H1 (cell line): ENCODE measurements at regions not wholly inside any gene's neighbourhood (a gene's known extent, or its start where the extent isn't known, plus 50 kb on each side); places are given as distances from the start of the nearest gene placed in this dataset.

Experiments used
- CTCF ChIA-PET: fragments of 300-600 bp; sonication (Branson Sonifier 250); formaldehyde crosslinking; loops from one replicate; lab custom pipeline; 2021; ENCODE audit not compliant: partially characterized antibody; lab: Charles Lee
- POLR2A ChIA-PET: fragments of 300-600 bp; sonication (Branson Sonifier 250); formaldehyde crosslinking; loops from one replicate; lab custom pipeline; 2021; ENCODE audit warnings: inconsistent platforms; ENCODE audit not compliant: partially characterized antibody; lab: Charles Lee
- DNase-seq, 2 experiments: peaks; one replicate each; pipeline versions ENCODE4 v3.0.0 to v3.0.0-alpha.2; 2010 to 2022; ENCODE audit warnings: low spot score in 2 of 2, low read depth in 1 of 2, mixed read lengths in 1 of 2
- FAIRE-seq: peaks from 2 replicates; lab custom pipeline; 2011; peaks lifted over from hg19 to GRCh38; lab: Jason Lieb, UNC
- H2AFZ ChIP-seq: 2 replicates; pipeline ENCODE4 v1.8.1; 2012; ENCODE audit warnings: low read length, inconsistent platforms
- H2AK5ac ChIP-seq: 2 replicates; pipeline ENCODE4 v1.6.1; 2013; ENCODE audit warnings: low read depth, low read length
- H2BK120ac ChIP-seq: replicated peaks from 2 replicates; pipeline ENCODE3; 2013; ENCODE audit warnings: low read depth, low read length, inconsistent platforms
- H2BK12ac ChIP-seq: 2 replicates; pipeline ENCODE4 v1.6.1; 2013; ENCODE audit warnings: low read depth, low read length
- H2BK15ac ChIP-seq: 2 replicates; pipeline ENCODE4 v1.6.1; 2013; ENCODE audit warnings: low read length
- H2BK20ac ChIP-seq: 2 replicates; pipeline ENCODE4 v1.6.1; 2013; ENCODE audit warnings: low read length
- H2BK5ac ChIP-seq: 2 replicates; pipeline ENCODE4 v1.6.1; 2013; ENCODE audit warnings: low read depth, low read length
- H3K14ac ChIP-seq: 2 replicates; pipeline ENCODE4 v1.6.1; 2013; ENCODE audit warnings: inconsistent platforms; ENCODE audit not compliant: insufficient read length
- H3K18ac ChIP-seq: 2 replicates; pipeline ENCODE4 v1.6.1; 2013; ENCODE audit warnings: low read length; ENCODE audit errors: extremely low read depth
- H3K23ac ChIP-seq: 2 replicates; pipeline ENCODE4 v1.6.1; 2013; ENCODE audit warnings: inconsistent platforms; ENCODE audit not compliant: insufficient read length
- H3K23me2 ChIP-seq: 2 replicates; pipeline ENCODE4 v1.6.1; 2013; ENCODE audit warnings: low read depth, low read length
- H3K27ac ChIP-seq: 2 replicates; pipeline ENCODE4 v1.6.1; 2011; ENCODE audit warnings: low read depth, low read length, inconsistent platforms
- H3K27me3 ChIP-seq, 4 experiments: replicated peaks in 1 of 4; 1 replicate in 1 of 4; 2 replicates in 3 of 4; pipeline versions ENCODE4 v1.6.1 to v1.8.1; 2011 to 2013; ENCODE audit warnings: low read length in 3 of 4, mild to moderate bottlenecking in 3 of 4, inconsistent platforms in 2 of 4, mixed read lengths in 2 of 4, moderate library complexity in 1 of 4; ENCODE audit not compliant: control insufficient read depth in 3 of 4, insufficient read depth in 3 of 4; ENCODE audit errors: extremely low read depth in 1 of 4
- H3K36me3 ChIP-seq, 4 experiments: 2 replicates each; pipeline versions ENCODE4 v1.6.1 to v1.8.1; 2011 to 2013; ENCODE audit warnings: mild to moderate bottlenecking in 4 of 4, low read length in 3 of 4, moderate library complexity in 2 of 4, control low read depth in 1 of 4, inconsistent platforms in 1 of 4; ENCODE audit not compliant: insufficient read depth in 4 of 4, control insufficient read depth in 2 of 4
- H3K4ac ChIP-seq: replicated peaks from 2 replicates; pipeline ENCODE3; 2013; ENCODE audit warnings: low read length, low read depth, mixed read lengths, inconsistent platforms; ENCODE audit not compliant: insufficient read length
- H3K4me1 ChIP-seq, 4 experiments: replicated peaks in 1 of 4; 1 replicate in 1 of 4; 2 replicates in 3 of 4; pipeline versions ENCODE4 v1.6.1 to v1.8.1; 2011 to 2013; ENCODE audit warnings: low read length in 3 of 4, inconsistent platforms in 2 of 4, mixed read lengths in 1 of 4; ENCODE audit not compliant: insufficient read depth in 4 of 4, control insufficient read depth in 3 of 4
- H3K4me2 ChIP-seq, 2 experiments: 2 replicates each; pipeline versions ENCODE4 v1.6.1 to v1.8.1; 2011 to 2013; ENCODE audit warnings: low read depth in 2 of 2, low read length in 2 of 2, control low read depth in 1 of 2, inconsistent platforms in 1 of 2, mild to moderate bottlenecking in 1 of 2; ENCODE audit not compliant: insufficient read depth in 1 of 2
- H3K4me3 ChIP-seq, 4 experiments: fragments of 200-600, 300-600 bp in 1 of 4; sonication (generic), shearing (Covaris generic), sonication (Bioruptor Twin) in 1 of 4; 2 replicates each; pipeline versions ENCODE4 v1.5.1 to v1.8.1; 2011 to 2016; ENCODE audit warnings: low read length in 4 of 4, low read depth in 3 of 4, control low read depth in 2 of 4, inconsistent platforms in 2 of 4, mild to moderate bottlenecking in 2 of 4, mixed read lengths in 1 of 4, moderate library complexity in 1 of 4; ENCODE audit not compliant: insufficient read depth in 2 of 4; ENCODE audit errors: extremely low read depth in 1 of 4
- H3K56ac ChIP-seq: replicated peaks from 2 replicates; pipeline ENCODE3; 2013; ENCODE audit warnings: low read depth, mild to moderate bottlenecking, mixed read lengths, low read length, inconsistent platforms; ENCODE audit not compliant: insufficient read length
- H3K79me1 ChIP-seq: 2 replicates; pipeline ENCODE4 v1.6.1; 2013; ENCODE audit warnings: low read depth, low read length, control low read depth
- H3K79me2 ChIP-seq, 2 experiments: 2 replicates each; pipeline versions ENCODE4 v1.6.1 to v1.8.1; 2012 to 2013; ENCODE audit warnings: low read length in 2 of 2, mild to moderate bottlenecking in 2 of 2, inconsistent platforms in 1 of 2; ENCODE audit not compliant: insufficient read depth in 2 of 2, control insufficient read depth in 1 of 2
- H3K9ac ChIP-seq, 4 experiments: replicated peaks in 1 of 4; 1 replicate in 1 of 4; 2 replicates in 3 of 4; pipeline versions ENCODE4 v1.6.1 to v1.8.1; 2011 to 2013; ENCODE audit warnings: low read depth in 3 of 4, low read length in 3 of 4, control low read depth in 2 of 4, mild to moderate bottlenecking in 2 of 4, moderate library complexity in 2 of 4, inconsistent platforms in 1 of 4; ENCODE audit errors: extremely low read depth in 1 of 4
- H3K9me3 ChIP-seq, 2 experiments: 2 replicates each; pipeline versions ENCODE4 v1.6.1 to v1.8.1; 2012 to 2013; ENCODE audit warnings: mild to moderate bottlenecking in 2 of 2, moderate library complexity in 2 of 2, control low read depth in 1 of 2, inconsistent platforms in 1 of 2, low read depth in 1 of 2, low read length in 1 of 2, mixed read lengths in 1 of 2; ENCODE audit not compliant: insufficient read depth in 2 of 2
- H4K20me1 ChIP-seq, 2 experiments: replicated peaks in 1 of 2; 2 replicates each; pipeline versions ENCODE3 to v1.8.1; 2011 to 2013; ENCODE audit warnings: inconsistent platforms in 2 of 2, low read length in 2 of 2, mild to moderate bottlenecking in 1 of 2; ENCODE audit not compliant: insufficient read depth in 2 of 2, control insufficient read depth in 1 of 2
- H4K5ac ChIP-seq: 2 replicates; pipeline ENCODE4 v1.6.1; 2013; ENCODE audit warnings: low read length, low read depth, mixed read lengths, inconsistent platforms; ENCODE audit not compliant: insufficient read length
- H4K8ac ChIP-seq: 2 replicates; pipeline ENCODE4 v1.8.0; 2013; ENCODE audit warnings: mild to moderate bottlenecking, moderate library complexity, low read length, inconsistent platforms; ENCODE audit not compliant: insufficient read depth; ENCODE audit errors: extremely low read depth
- H4K91ac ChIP-seq: replicated peaks from 2 replicates; pipeline ENCODE3; 2013; ENCODE audit warnings: low read length, mixed read lengths, inconsistent platforms; ENCODE audit not compliant: insufficient read length
- EP300 ChIP-seq, 2 experiments: IDR thresholded peaks; 1 replicate in 1 of 2; 2 replicates in 1 of 2; pipeline ENCODE4 v1.6.1; 2011 to 2012; ENCODE audit warnings: low read depth in 2 of 2, low read length in 2 of 2, mild to moderate bottlenecking in 2 of 2, borderline replicate concordance in 1 of 2, inconsistent platforms in 1 of 2, moderate library complexity in 1 of 2
- EZH2 ChIP-seq: fragments of 200-600 bp; sonication (generic); IDR thresholded peaks from 2 replicates; pipeline ENCODE4 v1.7.1; 2012; ENCODE audit warnings: low read depth, mild to moderate bottlenecking, moderate library complexity, low read length, inconsistent platforms; ENCODE audit not compliant: severe bottlenecking
- FOSL1 ChIP-seq: IDR thresholded peaks from 2 replicates; pipeline ENCODE4 v1.6.1; 2011; ENCODE audit warnings: mild to moderate bottlenecking, low read depth, low read length, moderate library complexity; ENCODE audit not compliant: insufficient read depth
- KDM1A ChIP-seq: fragments of 200-600, 300-600 bp; sonication (generic); IDR thresholded peaks from 2 replicates; pipeline ENCODE4 v1.7.1; 2016; ENCODE audit warnings: mild to moderate bottlenecking, low read length, borderline replicate concordance
- KDM5A ChIP-seq: fragments of 200-600 bp; IDR thresholded peaks from 2 replicates; pipeline ENCODE4 v1.7.1; 2012; ENCODE audit warnings: mild to moderate bottlenecking, low read length, inconsistent platforms, mixed read lengths
- POLR2AphosphoS5 ChIP-seq: IDR thresholded peaks from 2 replicates; pipeline ENCODE4 v1.6.1; 2011; ENCODE audit warnings: low read depth, low read length
- RAD21 ChIP-seq, 2 experiments: IDR thresholded peaks in 1 of 2; conservative IDR thresholded peaks in 1 of 2; 2 replicates each; pipeline ENCODE4 v1.6.1; 2011; ENCODE audit warnings: low read depth in 2 of 2, low read length in 2 of 2, improper control_type of control experiment in 1 of 2, inconsistent platforms in 1 of 2, mild to moderate bottlenecking in 1 of 2, moderate library complexity in 1 of 2
- SAP30 ChIP-seq: fragments of 300-600 bp; sonication (generic); IDR thresholded peaks from 2 replicates; pipeline ENCODE4 v1.7.1; 2012; ENCODE audit warnings: low read length, moderate library complexity, mild to moderate bottlenecking, inconsistent platforms; ENCODE audit not compliant: insufficient read depth, insufficient replicate concordance
- SUZ12 ChIP-seq: fragments of 200-600 bp; sonication (generic); IDR thresholded peaks from 2 replicates; pipeline ENCODE4 v1.6.1; 2012; ENCODE audit warnings: mild to moderate bottlenecking, inconsistent platforms, low read length, moderate library complexity, mixed read lengths
- TAF7 ChIP-seq: optimal IDR thresholded peaks from 2 replicates; pipeline ENCODE3; 2011; ENCODE audit warnings: low read depth, mild to moderate bottlenecking, inconsistent platforms, low read length, moderate library complexity, borderline replicate concordance
- TCF12 ChIP-seq: IDR thresholded peaks from 2 replicates; pipeline ENCODE4 v1.6.1; 2011; ENCODE audit warnings: low read depth, mild to moderate bottlenecking, low read length
- YY1 ChIP-seq: IDR thresholded peaks from 2 replicates; pipeline ENCODE4 v1.6.1; 2011; ENCODE audit warnings: low read depth, mild to moderate bottlenecking, low read length
- WGBS, 2 experiments: shearing (Covaris generic) in 1 of 2; methylation state at CpG; one replicate each; pipeline versions ENCODE4 v1.1.6 to v1.1.7; 2013 to 2015; ENCODE audit warnings: low lambda C conversion rate in 2 of 2, mixed read lengths in 2 of 2, inconsistent platforms in 1 of 2, low coverage in 1 of 2, missing lambda C conversion rate in 1 of 2; ENCODE audit not compliant: insufficient replicate concordance in 2 of 2, insufficient coverage in 1 of 2, insufficient read length in 1 of 2; ENCODE audit errors: extremely low coverage in 1 of 2, missing lambda C conversion rate in 1 of 2; 5-methylcytosine and 5-hydroxymethylcytosine counted together

DNA sequence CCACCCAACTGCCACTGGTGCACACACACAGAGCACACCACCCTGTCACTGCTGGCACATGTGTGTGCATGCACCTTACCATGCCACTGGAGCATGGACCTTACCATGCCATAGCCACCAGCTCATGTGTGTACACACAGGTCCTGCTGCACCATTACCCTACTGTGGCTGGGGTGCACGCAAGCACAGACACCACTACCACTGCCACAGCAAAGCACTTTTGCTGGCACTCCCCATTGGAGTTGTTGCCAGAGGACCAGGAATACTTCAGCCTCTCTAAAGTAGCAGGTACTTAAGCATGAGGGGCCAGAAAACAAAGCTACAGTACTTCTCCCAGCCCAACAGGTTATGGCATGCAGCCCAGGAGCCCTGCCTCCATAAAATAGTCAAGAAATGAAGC lies 404.8 kb downstream of the MBD2 start:
- Histone ChIP-seq H2BK12ac (peak overlapping the region; percentile 70), H3K23me2 (no peaks in the 10 kb centered on the region), H3K36me3 (no peaks in the 10 kb centered on the region), H3K4me3 (no peak overlapping the region), H3K9me3 (no peaks in the 10 kb centered on the region), H4K8ac (no peak overlapping the region), H2BK5ac (peak overlapping the region; percentile 47; the same call in 1 of the 2 replicates), H3K79me1 (no peaks in the 10 kb centered on the region), H2AFZ (no peak overlapping the region), H2BK15ac (peak overlapping the region; percentile 99), H2AK5ac (peak overlapping the region; percentile 88; the same call in 1 of the 2 replicates), H4K91ac (peak overlapping the region; percentile 5), H3K4me2 (no peak overlapping the region), H3K27ac (no peak overlapping the region), H4K5ac (no peak overlapping the region), H3K9ac (no peak overlapping the region), H3K14ac (no peak overlapping the region), H3K79me2 (no peaks in the 10 kb centered on the region), H2BK120ac (no peak overlapping the region), H3K4ac (peak overlapping the region; percentile 69), H2BK20ac (0 out of 2 replicates have a peak overlapping the region, but pooled peaks have one; percentile 40), H3K23ac (no peak overlapping the region), H3K18ac (peak overlapping the region; percentile 71; the same call in 1 of the 2 replicates), H3K4me1 (peaks cover 0 to 4% (median 2%) of the 10 kb centered on the region in 4 experiments; a peak in 3 of 7 replicates), H4K20me1 (no peaks in the 10 kb centered on the region), H3K27me3 (no peaks in the 10 kb centered on the region), H3K56ac (no peak overlapping the region)
- no peak for DNase-seq
- no peak for TF ChIP-seq FOSL1
- TF ChIP-seq KDM5A: no peak
- TF ChIP-seq SUZ12: no peak
- no peak for TF ChIP-seq YY1
- no peak for TF ChIP-seq EP300 (IDR thresholded peaks at IDR 0.05; ENCODE audit: borderline replicate concordance in 1 of 2, low read depth in 2 of 2, low read length in 2 of 2)
- no peak for TF ChIP-seq KDM1A
- no peak for TF ChIP-seq TAF7
- TF ChIP-seq EZH2: no peak
- no peak for TF ChIP-seq TCF12
- TF ChIP-seq RAD21 (IDR thresholded peaks at IDR 0.05 in 1 of 2, conservative IDR thresholded peaks at IDR 0.05 in 1 of 2; ENCODE audit: low read depth in 2 of 2, low read length in 2 of 2): no peak
- no peak for TF ChIP-seq POLR2AphosphoS5
- TF ChIP-seq SAP30: no peak
- 100% methylated on average over 1 of the region's 1 CpG; no CpG with 5 or more reads in 1 of the 2 experiments for whole genome bisulfite sequencing, 2 experiments
- no peak for FAIRE-seq
- CTCF ChIA-PET: interaction anchor here (0.7 to 1.0 kb wide), 2 partner anchors 40 to 111 kb away, joined by 3 read pairs; no protein-coding TSS in a partner anchor
- POLR2A ChIA-PET: no interaction called here
